ENCODE measurements at regions not wholly inside any gene's neighbourhood (a gene's known extent, or its start where the extent isn't known, plus 50 kb on each side); places are given as distances from the start of the nearest gene placed in this dataset.
"Not testable (repeated sequence)": the region's sequence is repeated elsewhere in the genome, so short reads cannot be mapped to it uniquely, and the experiment has no call there.

DNA sequence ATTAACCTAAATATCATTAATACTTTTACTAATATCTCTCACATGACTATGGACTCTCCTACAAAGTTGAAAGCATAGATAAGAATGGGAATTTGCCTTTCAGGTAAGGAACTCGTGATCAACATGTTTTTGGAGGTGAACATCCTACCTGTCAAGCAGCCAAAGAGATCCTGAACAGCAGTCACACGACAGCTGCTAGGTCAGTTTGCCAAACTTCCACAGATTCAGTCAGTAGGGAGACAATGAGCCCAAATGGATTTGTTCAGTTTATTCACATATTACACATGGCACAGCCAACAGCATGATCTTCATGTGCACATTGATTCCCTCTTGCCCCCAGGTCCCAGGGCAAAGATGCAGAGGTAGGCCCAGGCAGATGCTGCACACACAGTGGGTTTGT lies 86.1 kb upstream of the LOC128125822 start:
- DNase-seq: no peak

DNA sequence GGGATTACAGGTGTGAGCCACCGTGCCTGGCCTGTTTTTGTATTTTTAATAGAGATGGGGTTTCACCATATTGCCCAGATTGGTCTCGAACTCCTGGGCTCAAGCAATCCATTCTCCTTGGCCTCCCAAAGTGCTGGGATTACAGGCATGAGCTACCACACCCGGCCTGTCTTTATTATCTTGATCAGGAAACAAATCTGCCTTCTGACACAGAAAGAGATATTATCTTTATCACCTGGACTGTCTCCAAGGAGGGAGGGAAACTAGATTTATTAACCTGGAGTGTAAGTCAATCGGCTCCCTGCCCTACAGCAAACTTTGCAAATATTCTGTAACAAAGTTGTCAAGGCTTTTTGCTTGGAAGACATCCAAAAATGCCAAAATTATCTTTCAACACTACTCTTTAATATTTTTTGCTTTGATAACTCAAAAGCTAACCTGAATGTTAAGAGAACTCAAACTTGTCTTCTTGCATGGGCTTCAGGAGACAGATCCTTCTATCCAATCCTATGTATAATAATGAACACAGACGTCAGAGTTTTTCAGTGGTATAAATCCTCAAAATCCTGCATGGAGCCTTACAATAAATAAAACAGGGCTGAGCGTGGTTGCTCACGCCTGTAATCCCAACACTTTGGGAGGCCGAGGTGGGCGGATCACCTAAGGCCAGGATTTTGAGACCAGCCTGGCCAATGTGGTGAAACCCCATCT lies 85.0 kb upstream of the LOC128125822 start:
- DNase-seq: no peak

DNA sequence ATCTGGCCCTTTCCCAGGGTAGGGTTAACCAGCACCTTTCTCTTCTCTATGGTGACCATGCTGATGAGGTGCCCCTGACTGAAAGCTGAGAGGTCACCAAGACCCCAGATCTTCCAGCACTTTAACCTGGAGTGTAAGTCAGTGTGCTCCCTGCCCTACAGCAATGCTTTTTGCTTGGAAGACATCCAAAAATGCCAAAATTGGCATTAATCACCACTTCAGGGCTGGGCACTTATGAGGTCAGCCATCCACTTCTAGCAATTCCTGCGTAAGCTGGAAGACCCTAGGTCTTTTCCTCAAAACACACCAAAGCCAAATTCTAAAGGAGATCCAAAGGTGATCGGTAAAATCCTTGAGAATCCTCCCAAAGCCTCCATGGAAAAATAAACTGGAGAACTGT lies 81.2 kb upstream of the LOC128125822 start:
- DNase-seq: no peak

GRCh38 chr6:63492476-63492875 lies 79.8 kb upstream of the LOC128125822 start:
- no peak for DNase-seq

- no peak for DNase-seq
Observed at GRCh38 chr6:63493557-63493956, 78.7 kb upstream of the LOC128125822 start.

- DNase-seq: no peak
Observed at GRCh38 chr6:63496361-63496804, 75.9 kb upstream of the LOC128125822 start.

GRCh38 chr6:63502156-63502555 lies 70.1 kb upstream of the LOC128125822 start:
- DNase-seq: no peak

GRCh38 chr6:63503199-63503598 lies 69.1 kb upstream of the LOC128125822 start:
- DNase-seq: no peak

DNA sequence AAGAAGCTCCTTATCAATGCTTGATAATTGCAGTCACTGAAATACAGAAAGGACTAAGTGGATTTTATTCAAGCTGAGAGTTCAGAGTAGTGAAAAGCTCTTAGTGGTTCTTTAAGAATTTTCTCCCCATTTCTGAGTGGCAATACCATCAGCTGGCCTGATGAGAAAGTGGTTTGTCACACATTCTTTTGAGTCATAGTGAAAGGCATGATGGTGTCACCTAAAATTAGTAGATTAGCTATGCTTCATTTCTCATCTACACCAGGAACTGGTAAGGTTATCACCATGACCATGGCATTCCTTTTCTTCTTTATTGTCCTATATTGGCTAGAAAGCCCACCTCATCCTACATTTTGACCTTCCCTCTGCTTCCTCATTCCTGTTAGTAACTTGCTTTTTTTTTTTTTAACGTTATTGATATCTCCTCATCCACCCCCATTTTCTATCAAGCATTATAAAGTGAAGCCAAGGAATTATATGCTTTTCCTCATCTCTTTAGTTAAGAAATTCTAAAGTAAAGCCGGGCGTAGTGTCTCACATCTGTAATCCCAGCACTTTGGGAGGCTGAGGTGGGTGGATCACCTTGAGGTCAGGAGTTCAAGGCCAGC lies 67.4 kb upstream of the LOC128125822 start:
- no peak for DNase-seq

GRCh38 chr6:63507096-63507495 lies 65.2 kb upstream of the LOC128125822 start:
- no peak for DNase-seq

DNA sequence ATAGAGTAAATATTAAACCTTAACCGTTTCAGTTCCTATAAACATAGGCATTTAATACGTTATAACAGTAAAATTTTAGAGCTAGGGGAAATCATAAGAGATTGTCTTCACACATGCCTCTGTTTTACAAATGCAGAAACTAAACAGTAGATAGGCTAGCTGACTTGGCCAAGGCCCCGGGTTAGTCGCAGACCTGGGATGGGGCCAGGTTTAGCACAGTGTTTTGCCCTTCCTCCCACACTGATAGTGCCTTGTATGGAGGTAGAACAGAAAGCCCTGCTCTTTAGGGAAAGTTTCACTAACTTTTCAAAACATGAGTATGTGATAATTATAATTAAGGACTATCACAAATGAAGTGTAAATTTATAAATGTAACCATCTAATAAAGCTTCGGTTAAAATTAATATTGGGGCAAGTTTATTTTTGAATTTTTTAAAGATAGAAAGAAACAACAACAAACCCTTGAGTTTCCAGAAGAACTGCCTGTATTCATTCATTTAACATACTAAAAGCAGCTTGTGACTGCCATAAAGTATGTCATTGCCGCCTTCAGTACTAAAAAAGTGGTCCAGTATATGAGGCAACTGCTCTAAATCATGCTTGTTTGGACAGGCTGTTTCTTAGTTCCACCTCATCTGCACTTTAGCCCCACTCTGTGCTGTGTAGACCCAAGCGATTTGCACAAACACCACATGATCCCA lies 62.5 kb upstream of the LOC128125822 start:
- no peak for DNase-seq

DNA sequence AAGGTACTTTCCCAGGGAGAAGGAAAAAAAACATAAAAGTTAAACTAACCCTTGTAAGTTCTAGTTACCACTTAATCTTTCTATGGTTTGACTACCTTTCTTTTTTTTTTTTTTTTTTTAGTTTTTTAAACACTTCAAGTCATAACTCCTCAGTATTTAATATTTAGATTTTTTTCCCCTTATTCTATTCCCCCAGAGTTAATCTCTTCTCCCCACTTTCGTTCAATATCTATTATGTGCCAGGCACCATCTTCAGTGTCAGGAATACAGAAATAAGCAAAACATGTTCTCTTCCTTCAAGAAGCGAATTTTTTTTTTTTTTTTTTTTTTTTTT lies 62.0 kb upstream of the LOC128125822 start:
- DNase-seq: no peak

DNA sequence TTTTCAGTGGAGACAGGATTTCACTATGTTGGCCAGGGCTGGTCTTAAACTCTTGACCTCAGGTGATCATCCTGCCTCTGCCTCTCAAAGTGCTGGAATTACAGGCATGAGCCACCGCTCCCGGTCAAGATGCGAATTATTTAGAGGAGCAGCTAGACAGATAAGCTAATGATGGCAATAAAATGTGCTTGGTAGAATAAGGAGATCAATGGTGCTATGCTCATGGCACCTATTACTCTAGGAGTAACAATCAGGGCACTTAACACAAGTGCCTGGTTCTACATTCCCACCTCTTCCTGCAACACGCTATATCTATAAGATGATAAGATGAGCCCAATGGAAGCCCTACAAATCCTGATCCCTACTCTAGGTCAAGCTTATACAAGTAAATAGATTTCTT lies 61.4 kb upstream of the LOC128125822 start:
- DNase-seq: no peak

GRCh38 chr6:63514488-63515173 lies 57.6 kb upstream of the LOC128125822 start:
- no peak for DNase-seq

- DNase-seq: not testable (repeated sequence)
Observed at GRCh38 chr6:63515227-63515626, 57.1 kb upstream of the LOC128125822 start.

DNA sequence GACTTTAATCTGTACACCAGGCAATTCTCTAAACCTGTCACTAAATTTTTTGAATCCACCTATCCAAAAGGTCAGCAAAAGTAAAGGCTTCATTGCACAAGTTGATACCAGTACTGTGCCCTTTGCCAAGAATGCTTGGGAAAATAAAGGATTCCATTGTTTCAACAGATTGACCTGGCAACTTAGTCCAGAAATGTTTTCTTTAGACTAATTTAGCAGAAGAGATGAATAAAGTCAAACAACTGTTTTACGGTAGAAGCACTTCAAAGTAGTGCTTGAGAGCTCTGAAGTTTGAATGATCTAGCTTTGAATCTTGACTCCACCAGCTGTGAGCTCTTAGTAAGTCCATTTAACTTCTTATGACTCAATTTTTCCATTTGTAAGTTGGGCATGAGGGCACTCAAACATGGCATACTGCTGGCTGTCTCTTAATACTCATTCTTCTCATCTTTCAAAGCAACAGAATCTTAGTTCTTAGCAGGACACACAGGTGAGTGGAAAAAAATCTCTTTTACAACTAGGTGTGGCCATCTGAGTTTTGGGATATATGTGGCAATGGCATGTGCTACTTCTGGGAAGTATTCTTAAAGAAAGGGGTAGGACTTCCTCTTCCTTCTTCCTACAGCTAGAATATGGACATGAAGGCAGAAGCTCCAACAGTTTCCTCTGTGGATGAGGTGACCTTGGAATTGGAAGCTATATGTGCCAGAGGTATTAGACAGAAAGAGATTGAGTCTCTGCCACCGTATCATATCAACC lies 55.9 kb upstream of the LOC128125822 start:
- no peak for DNase-seq

DNA sequence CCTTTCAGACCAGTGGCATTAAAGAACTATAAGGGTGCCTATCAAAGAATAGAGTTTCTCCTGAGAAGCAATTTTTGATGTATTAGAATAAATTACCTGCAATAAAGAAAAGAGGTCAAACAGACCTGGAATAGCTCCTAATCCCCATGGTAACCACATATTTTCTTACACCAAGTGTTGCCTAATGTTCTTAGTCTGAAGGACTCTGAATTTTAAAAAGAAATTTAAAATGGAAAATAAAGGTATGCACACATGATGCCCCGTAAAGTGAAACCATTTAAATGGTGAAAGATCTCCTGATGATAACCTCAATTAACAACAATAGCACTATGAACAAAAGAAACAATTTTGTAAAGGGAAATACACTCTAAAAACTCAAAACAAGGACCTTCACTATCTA lies 55.1 kb upstream of the LOC128125822 start:
- DNase-seq: no peak

GRCh38 chr6:63521475-63522210 lies 50.6 kb upstream of the LOC128125822 start:
- DNase-seq: no peak

All from activated CD4-positive, alpha-beta T cell treated with anti-CD3 and anti-CD28 coated beads, Interleukin-2, amount 50 U/mL, for 48 hours (primary cell).